ENCODE measurements at regions not wholly inside any gene's neighbourhood (a gene's known extent, or its start where the extent isn't known, plus 50 kb on each side); places are given as distances from the start of the nearest gene placed in this dataset.

DNA sequence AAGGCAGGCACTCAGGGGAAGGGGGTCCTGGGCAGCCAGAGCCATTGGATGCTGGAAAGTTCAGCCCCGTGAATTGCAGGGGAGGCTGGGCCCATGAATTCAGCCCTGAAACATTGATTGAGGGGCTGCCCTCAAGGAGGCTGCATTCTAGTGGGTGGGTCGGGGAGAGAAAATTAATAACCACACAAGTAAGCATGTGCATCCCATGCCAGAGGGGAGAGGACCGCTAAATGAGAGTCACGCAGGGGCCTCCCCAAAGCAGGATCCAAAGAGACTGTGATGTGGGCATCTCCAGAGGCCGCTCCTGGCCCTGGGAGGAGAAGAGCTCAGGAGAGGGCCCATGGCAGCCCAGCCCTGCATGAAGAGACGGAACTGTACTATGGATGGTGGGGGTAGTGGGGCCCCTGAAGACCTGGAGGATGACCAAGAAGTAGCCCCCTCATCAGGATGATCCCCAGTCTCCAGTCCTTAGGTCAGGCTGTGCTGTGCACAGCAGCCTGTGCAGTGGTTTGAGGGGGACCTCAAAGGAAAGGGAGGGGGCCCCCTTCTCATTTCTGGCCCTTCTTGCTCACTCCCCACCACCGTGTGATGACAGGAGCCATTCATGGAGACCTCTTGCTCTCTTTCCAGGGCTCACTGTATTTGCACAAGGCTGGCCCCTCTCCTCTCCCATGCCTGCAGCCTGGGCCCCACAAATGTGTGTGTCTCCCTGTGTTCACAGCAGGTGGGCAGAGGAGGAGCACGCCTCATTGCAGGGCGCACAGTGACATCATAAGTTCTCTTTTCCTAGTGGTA lies 233.6 kb upstream of the IRX1 start:
- POLR2A ChIA-PET: no interaction called here

DNA sequence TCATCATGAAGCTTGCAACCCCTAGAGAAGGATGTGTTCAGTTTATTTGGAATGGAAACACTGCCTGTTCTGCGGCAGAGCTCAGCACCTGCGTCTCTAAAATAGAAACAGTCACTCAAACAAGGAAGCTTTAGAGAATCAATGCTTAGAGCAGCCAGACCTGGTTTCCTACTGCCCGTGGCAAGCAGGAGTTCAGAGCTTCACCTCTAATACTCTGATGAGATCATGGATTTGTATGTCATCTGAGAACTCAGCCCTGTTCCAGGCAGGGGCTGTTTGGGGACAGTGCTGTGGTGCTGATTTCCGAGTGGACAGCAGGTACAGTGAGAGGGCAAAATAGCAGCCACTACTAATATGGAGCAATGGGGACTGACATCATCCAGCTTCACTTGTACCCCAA lies 236.0 kb upstream of the IRX1 start:
- H3K4me3 ChIP-seq: no peak overlapping the region
- no peak overlapping the region for H3K27ac ChIP-seq
- DNase-seq (ENCODE audit: low read depth in 1 of 2, low spot score in 1 of 2): no peak
- POLR2A ChIA-PET: no interaction called here
- WGBS (ENCODE audit: missing lambda C conversion rate): 4% methylated on average over 4 of the region's 4 CpGs
- FAIRE-seq: no peak
- TF ChIP-seq RAD21 (conservative IDR thresholded peaks at IDR 0.05 in 1 of 2, IDR thresholded peaks at IDR 0.05 in 1 of 2) (no peak), MYC (IDR thresholded peaks at IDR 0.05; ENCODE audit: borderline replicate concordance, low read length) (no peak), ZC3H11A (IDR thresholded peaks at IDR 0.05) (no peak), HEYL (CRISPR knock-in tag; IDR thresholded peaks at IDR 0.05) (no peak), FOSB (CRISPR knock-in tag; IDR thresholded peaks at IDR 0.05) (no peak), ZNF302 (CRISPR knock-in tag; IDR thresholded peaks at IDR 0.05) (no peak), HDAC2 (IDR thresholded peaks at IDR 0.05) (no peak), HOXB13 (CRISPR knock-in tag; IDR thresholded peaks at IDR 0.05; ENCODE audit: low read depth) (no peak), CEBPB (IDR thresholded peaks at IDR 0.05) (no peak), NFE2L2 (conservative IDR thresholded peaks at IDR 0.05; ENCODE audit: low read length) (no peak), KDM5A (IDR thresholded peaks at IDR 0.05) (no peak), FOSL2 (IDR thresholded peaks at IDR 0.05) (no peak), FOSL2 (CRISPR knock-in tag; IDR thresholded peaks at IDR 0.05) (no peak), NR3C1 (IDR thresholded peaks at IDR 0.05) (no peak), RARB (CRISPR knock-in tag; IDR thresholded peaks at IDR 0.05) (no peak)
- TF ChIP-seq, protein P1, sequence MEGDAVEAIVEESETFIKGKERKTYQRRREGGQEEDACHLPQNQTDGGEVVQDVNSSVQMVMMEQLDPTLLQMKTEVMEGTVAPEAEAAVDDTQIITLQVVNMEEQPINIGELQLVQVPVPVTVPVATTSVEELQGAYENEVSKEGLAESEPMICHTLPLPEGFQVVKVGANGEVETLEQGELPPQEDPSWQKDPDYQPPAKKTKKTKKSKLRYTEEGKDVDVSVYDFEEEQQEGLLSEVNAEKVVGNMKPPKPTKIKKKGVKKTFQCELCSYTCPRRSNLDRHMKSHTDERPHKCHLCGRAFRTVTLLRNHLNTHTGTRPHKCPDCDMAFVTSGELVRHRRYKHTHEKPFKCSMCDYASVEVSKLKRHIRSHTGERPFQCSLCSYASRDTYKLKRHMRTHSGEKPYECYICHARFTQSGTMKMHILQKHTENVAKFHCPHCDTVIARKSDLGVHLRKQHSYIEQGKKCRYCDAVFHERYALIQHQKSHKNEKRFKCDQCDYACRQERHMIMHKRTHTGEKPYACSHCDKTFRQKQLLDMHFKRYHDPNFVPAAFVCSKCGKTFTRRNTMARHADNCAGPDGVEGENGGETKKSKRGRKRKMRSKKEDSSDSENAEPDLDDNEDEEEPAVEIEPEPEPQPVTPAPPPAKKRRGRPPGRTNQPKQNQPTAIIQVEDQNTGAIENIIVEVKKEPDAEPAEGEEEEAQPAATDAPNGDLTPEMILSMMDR (IDR thresholded peaks at IDR 0.05): no peak
- TF ChIP-seq, protein P2, sequence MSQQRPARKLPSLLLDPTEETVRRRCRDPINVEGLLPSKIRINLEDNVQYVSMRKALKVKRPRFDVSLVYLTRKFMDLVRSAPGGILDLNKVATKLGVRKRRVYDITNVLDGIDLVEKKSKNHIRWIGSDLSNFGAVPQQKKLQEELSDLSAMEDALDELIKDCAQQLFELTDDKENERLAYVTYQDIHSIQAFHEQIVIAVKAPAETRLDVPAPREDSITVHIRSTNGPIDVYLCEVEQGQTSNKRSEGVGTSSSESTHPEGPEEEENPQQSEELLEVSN (IDR thresholded peaks at IDR 0.05; ENCODE audit: borderline replicate concordance, low read depth): no peak
- TF ChIP-seq, protein P3, sequence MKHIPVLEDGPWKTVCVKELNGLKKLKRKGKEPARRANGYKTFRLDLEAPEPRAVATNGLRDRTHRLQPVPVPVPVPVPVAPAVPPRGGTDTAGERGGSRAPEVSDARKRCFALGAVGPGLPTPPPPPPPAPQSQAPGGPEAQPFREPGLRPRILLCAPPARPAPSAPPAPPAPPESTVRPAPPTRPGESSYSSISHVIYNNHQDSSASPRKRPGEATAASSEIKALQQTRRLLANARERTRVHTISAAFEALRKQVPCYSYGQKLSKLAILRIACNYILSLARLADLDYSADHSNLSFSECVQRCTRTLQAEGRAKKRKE (CRISPR knock-in tag; IDR thresholded peaks at IDR 0.05; ENCODE audit: low read depth): no peak
- TF ChIP-seq, protein P4, sequence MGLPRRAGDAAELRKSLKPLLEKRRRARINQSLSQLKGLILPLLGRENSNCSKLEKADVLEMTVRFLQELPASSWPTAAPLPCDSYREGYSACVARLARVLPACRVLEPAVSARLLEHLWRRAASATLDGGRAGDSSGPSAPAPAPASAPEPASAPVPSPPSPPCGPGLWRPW (IDR thresholded peaks at IDR 0.05): no peak
- TF ChIP-seq, protein P5, sequence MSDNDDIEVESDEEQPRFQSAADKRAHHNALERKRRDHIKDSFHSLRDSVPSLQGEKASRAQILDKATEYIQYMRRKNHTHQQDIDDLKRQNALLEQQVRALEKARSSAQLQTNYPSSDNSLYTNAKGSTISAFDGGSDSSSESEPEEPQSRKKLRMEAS (IDR thresholded peaks at IDR 0.05): no peak
- TF ChIP-seq, protein P6, sequence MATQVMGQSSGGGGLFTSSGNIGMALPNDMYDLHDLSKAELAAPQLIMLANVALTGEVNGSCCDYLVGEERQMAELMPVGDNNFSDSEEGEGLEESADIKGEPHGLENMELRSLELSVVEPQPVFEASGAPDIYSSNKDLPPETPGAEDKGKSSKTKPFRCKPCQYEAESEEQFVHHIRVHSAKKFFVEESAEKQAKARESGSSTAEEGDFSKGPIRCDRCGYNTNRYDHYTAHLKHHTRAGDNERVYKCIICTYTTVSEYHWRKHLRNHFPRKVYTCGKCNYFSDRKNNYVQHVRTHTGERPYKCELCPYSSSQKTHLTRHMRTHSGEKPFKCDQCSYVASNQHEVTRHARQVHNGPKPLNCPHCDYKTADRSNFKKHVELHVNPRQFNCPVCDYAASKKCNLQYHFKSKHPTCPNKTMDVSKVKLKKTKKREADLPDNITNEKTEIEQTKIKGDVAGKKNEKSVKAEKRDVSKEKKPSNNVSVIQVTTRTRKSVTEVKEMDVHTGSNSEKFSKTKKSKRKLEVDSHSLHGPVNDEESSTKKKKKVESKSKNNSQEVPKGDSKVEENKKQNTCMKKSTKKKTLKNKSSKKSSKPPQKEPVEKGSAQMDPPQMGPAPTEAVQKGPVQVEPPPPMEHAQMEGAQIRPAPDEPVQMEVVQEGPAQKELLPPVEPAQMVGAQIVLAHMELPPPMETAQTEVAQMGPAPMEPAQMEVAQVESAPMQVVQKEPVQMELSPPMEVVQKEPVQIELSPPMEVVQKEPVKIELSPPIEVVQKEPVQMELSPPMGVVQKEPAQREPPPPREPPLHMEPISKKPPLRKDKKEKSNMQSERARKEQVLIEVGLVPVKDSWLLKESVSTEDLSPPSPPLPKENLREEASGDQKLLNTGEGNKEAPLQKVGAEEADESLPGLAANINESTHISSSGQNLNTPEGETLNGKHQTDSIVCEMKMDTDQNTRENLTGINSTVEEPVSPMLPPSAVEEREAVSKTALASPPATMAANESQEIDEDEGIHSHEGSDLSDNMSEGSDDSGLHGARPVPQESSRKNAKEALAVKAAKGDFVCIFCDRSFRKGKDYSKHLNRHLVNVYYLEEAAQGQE (IDR thresholded peaks at IDR 0.05): no peak
- H3K9me3 ChIP-seq: no peaks in the 10 kb centered on the region
- no peak overlapping the region for H3K4me2 ChIP-seq
- ATAC-seq: no peak
- CTCF ChIA-PET: no interaction called here
- no peaks in the 10 kb centered on the region for H3K4me1 ChIP-seq

More for the DNA sequence above, 233.6 kb upstream of the IRX1 start:
- DNase-seq (ENCODE audit: low read depth in 1 of 2, low spot score in 1 of 2) (no peak), ATAC-seq (no peak), FAIRE-seq (no peak)
- Histone ChIP-seq H3K4me2 (no peak overlapping the region), H3K4me1 (no peaks in the 10 kb centered on the region), H3K4me3 (no peak overlapping the region), H3K9me3 (no peaks in the 10 kb centered on the region), H3K27ac (no peak overlapping the region)
- CTCF ChIA-PET: no interaction called here
- TF ChIP-seq, protein P7, sequence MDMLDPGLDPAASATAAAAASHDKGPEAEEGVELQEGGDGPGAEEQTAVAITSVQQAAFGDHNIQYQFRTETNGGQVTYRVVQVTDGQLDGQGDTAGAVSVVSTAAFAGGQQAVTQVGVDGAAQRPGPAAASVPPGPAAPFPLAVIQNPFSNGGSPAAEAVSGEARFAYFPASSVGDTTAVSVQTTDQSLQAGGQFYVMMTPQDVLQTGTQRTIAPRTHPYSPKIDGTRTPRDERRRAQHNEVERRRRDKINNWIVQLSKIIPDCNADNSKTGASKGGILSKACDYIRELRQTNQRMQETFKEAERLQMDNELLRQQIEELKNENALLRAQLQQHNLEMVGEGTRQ (IDR thresholded peaks at IDR 0.05): no peak
- TF ChIP-seq NPAS2 (CRISPR knock-in tag; IDR thresholded peaks at IDR 0.05; ENCODE audit: borderline replicate concordance): no peak
- no peak for TF ChIP-seq JUNB (IDR thresholded peaks at IDR 0.05)
- TF ChIP-seq ZNF302 (CRISPR knock-in tag; IDR thresholded peaks at IDR 0.05): no peak
- TF ChIP-seq ZC3H11A (IDR thresholded peaks at IDR 0.05): no peak
- TF ChIP-seq RCOR1 (IDR thresholded peaks at IDR 0.05; ENCODE audit: low read depth, low read length): no peak
- no peak for TF ChIP-seq EHF (CRISPR knock-in tag; IDR thresholded peaks at IDR 0.05)
- WGBS (ENCODE audit: missing lambda C conversion rate): 10% methylated on average over 9 of the region's 9 CpGs

Data from A549 (cell line).